HEK293 (cell line): ENCODE measurements at regions not wholly inside any gene's neighbourhood (a gene's known extent, or its start where the extent isn't known, plus 50 kb on each side); places are given as distances from the start of the nearest gene placed in this dataset.

Experiments
- CTCF ChIA-PET: fragments of 350-600 bp; formaldehyde crosslinking; extraction: SDS; loops from one replicate; lab custom pipeline; 2021; ENCODE audit warnings: antibody characterized with exemption; lab: Yijun Ruan, JAX
- POLR2A ChIA-PET: fragments of 300-600 bp; formaldehyde crosslinking; extraction: SDS; loops from one replicate; lab custom pipeline; 2020; ENCODE audit warnings: antibody characterized with exemption, inconsistent platforms; lab: Yijun Ruan, JAX
- H3K27ac ChIP-seq: fragments of 200-500 bp; sonication (Bioruptor generic); 2 replicates; pipeline ENCODE4 v1.5.1; 2014; ENCODE audit warnings: low read depth, low read length, control low read depth, inconsistent platforms; ENCODE audit errors: extremely low read depth
- H3K36me3 ChIP-seq, 2 experiments: fragments of 200-500 bp in 1 of 2; sonication (Bioruptor generic) in 1 of 2; 1 replicate in 1 of 2; 2 replicates in 1 of 2; pipeline ENCODE4 v1.5.1; 2014 to 2017; ENCODE audit warnings: inconsistent platforms in 2 of 2, low read length in 2 of 2; ENCODE audit not compliant: control insufficient read depth in 2 of 2, insufficient read depth in 1 of 2
- H3K4me1 ChIP-seq: fragments of 200-500 bp; sonication (Bioruptor generic); 2 replicates; pipeline ENCODE4 v1.5.1; 2014; ENCODE audit warnings: mild to moderate bottlenecking, low read length, inconsistent platforms; ENCODE audit not compliant: control insufficient read depth, insufficient read depth
- H3K4me3 ChIP-seq: 2 replicates; pipeline ENCODE4 v1.5.1; 2011; ENCODE audit warnings: low read depth, mild to moderate bottlenecking, control low read depth, low read length, moderate library complexity
- H3K9me3 ChIP-seq: fragments of 200-500 bp; sonication (Bioruptor generic); 2 replicates; pipeline ENCODE4 v1.5.1; 2014; ENCODE audit warnings: low read depth, low read length, inconsistent platforms; ENCODE audit not compliant: control insufficient read depth, insufficient read depth
- CTCF ChIP-seq: fragments of 450-650 bp; formaldehyde crosslinking; IDR thresholded peaks from 2 replicates; pipeline ENCODE4 v1.5.1; 2016; ENCODE audit warnings: missing biosample characterization, missing genetic modification characterization
- MZF1 ChIP-seq: fragments of 450-650 bp; formaldehyde crosslinking; IDR thresholded peaks from 2 replicates; pipeline ENCODE4 v1.5.1; 2017; ENCODE audit warnings: missing biosample characterization, missing genetic modification characterization, borderline replicate concordance
- OVOL3 ChIP-seq: fragments of 450-650 bp; formaldehyde crosslinking; IDR thresholded peaks from 2 replicates; pipeline ENCODE4 v1.5.1; 2016; ENCODE audit warnings: missing biosample characterization, missing genetic modification characterization
- PRDM1 ChIP-seq: fragments of 450-650 bp; formaldehyde crosslinking; IDR thresholded peaks from 2 replicates; pipeline ENCODE4; 2016; ENCODE audit warnings: missing biosample characterization, missing genetic modification characterization
- SALL2 ChIP-seq: fragments of 450-650 bp; formaldehyde crosslinking; IDR thresholded peaks from 2 replicates; pipeline ENCODE4 v1.5.0; 2017; ENCODE audit warnings: missing biosample characterization, mild to moderate bottlenecking, missing genetic modification characterization, borderline replicate concordance
- TRIM28 ChIP-seq: IDR thresholded peaks from 2 replicates; pipeline ENCODE4 v1.6.1; 2011; ENCODE audit warnings: low read length, control low read depth, borderline replicate concordance
- YY2 ChIP-seq: fragments of 450-650 bp; formaldehyde crosslinking; IDR thresholded peaks from 2 replicates; pipeline ENCODE4 v1.5.1; 2016; ENCODE audit warnings: missing biosample characterization, missing genetic modification characterization
- ZBTB8A ChIP-seq: fragments of 450-650 bp; formaldehyde crosslinking; IDR thresholded peaks from 2 replicates; pipeline ENCODE4 v1.5.1; 2016; ENCODE audit warnings: missing biosample characterization, missing genetic modification characterization
- ZNF112 ChIP-seq: fragments of 450-650 bp; formaldehyde crosslinking; IDR thresholded peaks from 2 replicates; pipeline ENCODE4 v1.5.0; 2017; ENCODE audit warnings: missing biosample characterization, missing genetic modification characterization
- ZNF140 ChIP-seq: fragments of 450-650 bp; formaldehyde crosslinking; IDR thresholded peaks from 2 replicates; pipeline ENCODE4 v1.5.1; 2016; ENCODE audit warnings: missing biosample characterization, missing genetic modification characterization
- ZNF202 ChIP-seq: fragments of 450-650 bp; formaldehyde crosslinking; IDR thresholded peaks from 2 replicates; pipeline ENCODE4 v1.5.1; 2016; ENCODE audit warnings: missing biosample characterization, missing genetic modification characterization, borderline replicate concordance
- ZNF248 ChIP-seq: fragments of 450-650 bp; formaldehyde crosslinking; IDR thresholded peaks from 2 replicates; pipeline ENCODE4 v1.5.1; 2017; ENCODE audit warnings: missing biosample characterization, missing genetic modification characterization
- ZNF274 ChIP-seq, 2 experiments: fragments of 200-500 bp in 1 of 2; fragments of 450-650 bp in 1 of 2; sonication (Bioruptor generic) in 1 of 2; formaldehyde crosslinking in 1 of 2; IDR thresholded peaks; 2 replicates each; pipeline versions ENCODE4 v1.5.1 to v1.6.1; 2014 to 2016; ENCODE audit warnings: borderline replicate concordance in 1 of 2, inconsistent platforms in 1 of 2, low read length in 1 of 2, missing biosample characterization in 1 of 2, missing genetic modification characterization in 1 of 2
- ZNF473 ChIP-seq: fragments of 450-650 bp; formaldehyde crosslinking; IDR thresholded peaks from 2 replicates; pipeline ENCODE4 v1.5.1; 2017; ENCODE audit warnings: missing biosample characterization, missing genetic modification characterization
- ZNF530 ChIP-seq: fragments of 450-650 bp; formaldehyde crosslinking; IDR thresholded peaks from 2 replicates; pipeline ENCODE4 v1.5.1; 2016; ENCODE audit warnings: low read depth, missing biosample characterization, missing genetic modification characterization
- ZNF560 ChIP-seq: fragments of 450-650 bp; formaldehyde crosslinking; IDR thresholded peaks from 2 replicates; pipeline ENCODE4 v1.5.1; 2017; ENCODE audit warnings: missing biosample characterization, missing genetic modification characterization, borderline replicate concordance
- ZNF768 ChIP-seq: fragments of 450-650 bp; formaldehyde crosslinking; IDR thresholded peaks from 2 replicates; pipeline ENCODE4 v1.5.1; 2018; ENCODE audit warnings: missing biosample characterization, mild to moderate bottlenecking, missing genetic modification characterization
- ZNF837 ChIP-seq: fragments of 450-650 bp; formaldehyde crosslinking; IDR thresholded peaks from 2 replicates; pipeline ENCODE4 v1.5.1; 2016; ENCODE audit warnings: missing biosample characterization, missing genetic modification characterization
- TF ChIP-seq, protein P1 (sequence below): fragments of 450-650 bp; formaldehyde crosslinking; IDR thresholded peaks from 2 replicates; pipeline ENCODE4 v1.5.1; 2016; ENCODE audit warnings: missing biosample characterization, missing genetic modification characterization, borderline replicate concordance
- TF ChIP-seq, protein P2 (sequence below): fragments of 450-650 bp; formaldehyde crosslinking; IDR thresholded peaks from 2 replicates; pipeline ENCODE4 v1.5.1; 2016; ENCODE audit warnings: missing biosample characterization, missing genetic modification characterization
- TF ChIP-seq, protein P3 (sequence below): fragments of 450-650 bp; formaldehyde crosslinking; IDR thresholded peaks from 2 replicates; pipeline ENCODE4 v1.5.1; 2016; ENCODE audit warnings: missing biosample characterization, missing genetic modification characterization

DNA sequence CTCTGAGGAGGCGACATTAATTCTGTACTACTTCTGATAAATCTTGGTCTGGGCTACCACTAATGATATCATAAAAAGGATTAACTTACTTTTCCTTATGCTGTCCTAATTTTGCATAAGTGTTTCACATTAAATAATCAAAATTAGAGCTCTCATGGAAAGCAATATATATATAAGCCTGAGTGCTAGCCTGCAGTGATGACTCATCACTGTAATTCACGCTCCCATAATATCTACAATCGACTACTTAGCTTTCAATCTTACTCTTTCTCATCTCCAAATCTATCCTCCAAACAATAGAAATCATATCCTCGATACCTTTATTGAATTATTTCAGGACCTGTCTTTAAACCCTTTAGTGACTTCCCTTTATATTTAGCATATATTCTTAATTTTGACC lies 701.3 kb downstream of the RERGL start (continued):
- no peak for TF ChIP-seq ZNF530 (tag by site-specific recombination)
- no peak for TF ChIP-seq MZF1 (tag by site-specific recombination)
- TF ChIP-seq TRIM28: no peak
- no peak for TF ChIP-seq ZBTB8A (tag by site-specific recombination)
- TF ChIP-seq ZNF837 (tag by site-specific recombination): no peak
- TF ChIP-seq ZNF560 (tag by site-specific recombination): no peak
- TF ChIP-seq, protein P1, sequence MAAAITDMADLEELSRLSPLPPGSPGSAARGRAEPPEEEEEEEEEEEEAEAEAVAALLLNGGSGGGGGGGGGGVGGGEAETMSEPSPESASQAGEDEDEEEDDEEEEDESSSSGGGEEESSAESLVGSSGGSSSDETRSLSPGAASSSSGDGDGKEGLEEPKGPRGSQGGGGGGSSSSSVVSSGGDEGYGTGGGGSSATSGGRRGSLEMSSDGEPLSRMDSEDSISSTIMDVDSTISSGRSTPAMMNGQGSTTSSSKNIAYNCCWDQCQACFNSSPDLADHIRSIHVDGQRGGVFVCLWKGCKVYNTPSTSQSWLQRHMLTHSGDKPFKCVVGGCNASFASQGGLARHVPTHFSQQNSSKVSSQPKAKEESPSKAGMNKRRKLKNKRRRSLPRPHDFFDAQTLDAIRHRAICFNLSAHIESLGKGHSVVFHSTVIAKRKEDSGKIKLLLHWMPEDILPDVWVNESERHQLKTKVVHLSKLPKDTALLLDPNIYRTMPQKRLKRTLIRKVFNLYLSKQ (tag by site-specific recombination): no peak
- no peak for TF ChIP-seq ZNF202 (tag by site-specific recombination)
- no peak for TF ChIP-seq ZNF274 (IDR thresholded peaks at IDR 0.05; ENCODE audit: low read length)
- no peak for TF ChIP-seq ZNF274 (tag by site-specific recombination; IDR thresholded peaks at IDR 0.05; ENCODE audit: borderline replicate concordance)
- TF ChIP-seq ZNF768 (tag by site-specific recombination): no peak
- no peak for TF ChIP-seq ZNF473 (tag by site-specific recombination)

- Histone ChIP-seq H3K4me3 (no peak overlapping the region), H3K4me1 (no peaks in the 10 kb centered on the region), H3K9me3 (no peaks in the 10 kb centered on the region), H3K27ac (no peak overlapping the region), H3K36me3 (no peaks in the 10 kb centered on the region)
- CTCF ChIA-PET: no interaction called here
- POLR2A ChIA-PET: no interaction called here
- no peak for TF ChIP-seq CTCF (tag by site-specific recombination)
- no peak for TF ChIP-seq SALL2
- TF ChIP-seq YY2: no peak
- TF ChIP-seq, protein P2, sequence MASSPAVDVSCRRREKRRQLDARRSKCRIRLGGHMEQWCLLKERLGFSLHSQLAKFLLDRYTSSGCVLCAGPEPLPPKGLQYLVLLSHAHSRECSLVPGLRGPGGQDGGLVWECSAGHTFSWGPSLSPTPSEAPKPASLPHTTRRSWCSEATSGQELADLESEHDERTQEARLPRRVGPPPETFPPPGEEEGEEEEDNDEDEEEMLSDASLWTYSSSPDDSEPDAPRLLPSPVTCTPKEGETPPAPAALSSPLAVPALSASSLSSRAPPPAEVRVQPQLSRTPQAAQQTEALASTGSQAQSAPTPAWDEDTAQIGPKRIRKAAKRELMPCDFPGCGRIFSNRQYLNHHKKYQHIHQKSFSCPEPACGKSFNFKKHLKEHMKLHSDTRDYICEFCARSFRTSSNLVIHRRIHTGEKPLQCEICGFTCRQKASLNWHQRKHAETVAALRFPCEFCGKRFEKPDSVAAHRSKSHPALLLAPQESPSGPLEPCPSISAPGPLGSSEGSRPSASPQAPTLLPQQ (tag by site-specific recombination): no peak
- no peak for TF ChIP-seq OVOL3 (tag by site-specific recombination)
- TF ChIP-seq ZNF248 (tag by site-specific recombination): no peak
- no peak for TF ChIP-seq PRDM1 (tag by site-specific recombination)
- no peak for TF ChIP-seq ZNF140
- no peak for TF ChIP-seq ZNF112 (tag by site-specific recombination)
- TF ChIP-seq, protein P3, sequence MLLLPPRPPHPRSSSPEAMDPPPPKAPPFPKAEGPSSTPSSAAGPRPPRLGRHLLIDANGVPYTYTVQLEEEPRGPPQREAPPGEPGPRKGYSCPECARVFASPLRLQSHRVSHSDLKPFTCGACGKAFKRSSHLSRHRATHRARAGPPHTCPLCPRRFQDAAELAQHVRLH (tag by site-specific recombination): no peak
- TF ChIP-seq ZNF530 (tag by site-specific recombination): no peak
These were observed 706.7 kb downstream of the RERGL start for GRCh38 chr12:17383321-17383720.
